NCI-H2196 treated with DMSO at 0.1 percent for 48 hours (cell line): ENCODE measurements at regions not wholly inside any gene's neighbourhood (a gene's known extent, or its start where the extent isn't known, plus 50 kb on each side); places are given as distances from the start of the nearest gene placed in this dataset.

Source experiments
- DNase-seq: peaks from one replicate; lab custom pipeline; 2025; ENCODE audit not compliant: unreplicated experiment; lab: John Stamatoyannopoulos, UW

GRCh38 chr1:8146257-8146855, 120.2 kb upstream of the ERRFI1 start:
- no peak for DNase-seq

- no peak for DNase-seq
Observed at GRCh38 chr1:8145545-8146202, 119.6 kb upstream of the ERRFI1 start.

GRCh38 chr1:8144323-8144722, 118.2 kb upstream of the ERRFI1 start:
- DNase-seq = no peak

- no peak for DNase-seq
Observed at GRCh38 chr1:8142955-8143629, 117.0 kb upstream of the ERRFI1 start.

- DNase-seq = no peak
Observed at GRCh38 chr1:8139941-8140340, 113.8 kb upstream of the ERRFI1 start.

GRCh38 chr1:8139383-8139782, 113.3 kb upstream of the ERRFI1 start:
- no peak for DNase-seq

GRCh38 chr1:8138673-8139072, 112.6 kb upstream of the ERRFI1 start:
- DNase-seq = no peak

- no peak for DNase-seq
Observed at GRCh38 chr1:8137481-8138244, 111.6 kb upstream of the ERRFI1 start.

- DNase-seq = no peak
Observed at GRCh38 chr1:8136766-8137165, 110.7 kb upstream of the ERRFI1 start.

- no peak for DNase-seq
Observed at GRCh38 chr1:8135250-8135649, 109.1 kb upstream of the ERRFI1 start.

GRCh38 chr1:8134546-8135235, 108.6 kb upstream of the ERRFI1 start:
- no peak for DNase-seq

- no peak for DNase-seq
Observed at GRCh38 chr1:8133657-8134430, 107.7 kb upstream of the ERRFI1 start.

GRCh38 chr1:8133190-8133589, 107.1 kb upstream of the ERRFI1 start:
- no peak for DNase-seq

GRCh38 chr1:8127171-8127641, 101.1 kb upstream of the ERRFI1 start:
- no peak for DNase-seq

- no peak for DNase-seq
Observed at GRCh38 chr1:8122477-8123407, 96.6 kb upstream of the ERRFI1 start.

GRCh38 chr1:8122160-8122476, 96.0 kb upstream of the ERRFI1 start:
- no peak for DNase-seq

- no peak for DNase-seq
Observed at GRCh38 chr1:8121261-8122159, 95.4 kb upstream of the ERRFI1 start.

GRCh38 chr1:8120693-8121260, 94.7 kb upstream of the ERRFI1 start:
- no peak for DNase-seq
